K562 (cell line): ENCODE measurements at regions not wholly inside any gene's neighbourhood (a gene's known extent, or its start where the extent isn't known, plus 50 kb on each side); places are given as distances from the start of the nearest gene placed in this dataset.

ENCODE experiments used
- ATAC-seq: fragments of 200-7000 bp; cut with Tn5 transposase; 3 replicates; pipeline ENCODE4 v1.9.1; 2020; ENCODE audit warnings: moderate library complexity
- BruUV-seq: library from RNA; stranded (reverse); fragments of 400-500 nt; replicated peaks from 2 replicates; lab custom pipeline; 2021; lab: Mats Ljungman, UMichigan
- CTCF ChIA-PET: fragments of 300-600 bp; formaldehyde crosslinking; extraction: SDS; loops from one replicate; lab custom pipeline; 2021; ENCODE audit warnings: low intra/inter-chr PET ratio; lab: Yijun Ruan, JAX
- POLR2A ChIA-PET: fragments of 300-600, 350-650 bp; sonication (Branson Sonifier 250); formaldehyde crosslinking; extraction: SDS; loops from one replicate; lab custom pipeline; 2021; ENCODE audit warnings: antibody characterized with exemption, inconsistent platforms; lab: Yijun Ruan, JAX
- DNase-seq, 4 experiments: peaks; one replicate each; pipeline versions ENCODE4 v3.0.0 to v3.0.0-alpha.2; 2011 to 2018; ENCODE audit warnings: low spot score in 3 of 4, mixed read lengths in 3 of 4; ENCODE audit errors: extremely low read depth in 1 of 4
- FAIRE-seq: peaks from 2 replicates; lab custom pipeline; 2011; peaks lifted over from hg19 to GRCh38; lab: Jason Lieb, UNC
- H2AFZ ChIP-seq: 2 replicates; pipeline ENCODE4 v1.6.0; 2011; ENCODE audit warnings: low read depth, low read length, control low read depth, inconsistent platforms
- H3K27ac ChIP-seq: fragments of 200-600 bp; 3 replicates; pipeline ENCODE4 v1.8.0; 2011; ENCODE audit warnings: low read depth, mild to moderate bottlenecking, control low read depth, inconsistent platforms, low read length, moderate library complexity, mixed read lengths; ENCODE audit errors: extremely low read depth
- H3K27me3 ChIP-seq, 2 experiments: fragments of 300-600 bp in 1 of 2; 2 replicates in 1 of 2; 3 replicates in 1 of 2; pipeline versions ENCODE4 v1.6.0 to v1.8.0; 2011; ENCODE audit warnings: inconsistent platforms in 2 of 2, low read length in 2 of 2, mild to moderate bottlenecking in 1 of 2, mixed read lengths in 1 of 2, moderate library complexity in 1 of 2; ENCODE audit not compliant: control insufficient read depth in 2 of 2, insufficient read depth in 2 of 2
- H3K36me3 ChIP-seq: fragments of 300-600 bp; 3 replicates; pipeline ENCODE4 v1.8.0; 2011; ENCODE audit warnings: mild to moderate bottlenecking, low read length, inconsistent platforms; ENCODE audit not compliant: control insufficient read depth, insufficient read depth
- H3K4me1 ChIP-seq, 2 experiments: fragments of 200-600 bp in 1 of 2; replicated peaks in 1 of 2; 2 replicates in 1 of 2; 3 replicates in 1 of 2; pipeline versions ENCODE4 v1.5.1 to v1.8.0; 2011; ENCODE audit warnings: inconsistent platforms in 2 of 2, low read length in 2 of 2, mild to moderate bottlenecking in 1 of 2, mixed read lengths in 1 of 2, moderate library complexity in 1 of 2; ENCODE audit not compliant: control insufficient read depth in 2 of 2, insufficient read depth in 2 of 2
- H3K4me2 ChIP-seq: 2 replicates; pipeline ENCODE4 v1.6.1; 2011; ENCODE audit warnings: low read length, control low read depth, inconsistent platforms, mixed read lengths; ENCODE audit not compliant: insufficient read depth
- H3K4me3 ChIP-seq: fragments of 200-600 bp; sonication (generic), shearing (Covaris generic); 2 replicates; pipeline ENCODE4 v1.5.1; 2016; ENCODE audit warnings: control low read depth, inconsistent platforms
- H3K79me2 ChIP-seq: fragments of 200-600 bp; 3 replicates; pipeline ENCODE4 v1.8.0; 2011; ENCODE audit warnings: low read length, inconsistent platforms; ENCODE audit not compliant: control insufficient read depth, insufficient read depth
- H3K9ac ChIP-seq, 2 experiments: 2 replicates each; pipeline versions ENCODE4 v1.6.0 to v1.6.1; 2011; ENCODE audit warnings: low read depth in 2 of 2, low read length in 2 of 2, control low read depth in 1 of 2, inconsistent platforms in 1 of 2, mild to moderate bottlenecking in 1 of 2, mixed read lengths in 1 of 2; ENCODE audit not compliant: insufficient read depth in 1 of 2
- H3K9me1 ChIP-seq: one replicate; pipeline ENCODE4 v1.6.0; 2011; ENCODE audit warnings: inconsistent platforms, mild to moderate bottlenecking, low read length, moderate library complexity; ENCODE audit not compliant: control insufficient read depth, insufficient read depth
- H3K9me3 ChIP-seq: replicated peaks from 2 replicates; pipeline ENCODE4 v1.5.1; 2011; ENCODE audit warnings: low read depth, low read length, inconsistent platforms; ENCODE audit not compliant: control insufficient read depth, insufficient read depth
- H4K20me1 ChIP-seq: replicated peaks from 2 replicates; pipeline ENCODE4 v1.6.1; 2011; ENCODE audit warnings: low read length, inconsistent platforms, mixed read lengths; ENCODE audit not compliant: control insufficient read depth, insufficient read depth
- E2F8 ChIP-seq: fragments of 450-650 bp; IDR thresholded peaks from 2 replicates; pipeline ENCODE4 v1.7.1; 2018; ENCODE audit warnings: mild to moderate bottlenecking, low read depth; ENCODE audit not compliant: partially characterized antibody
- PTBP1 ChIP-seq: fragments of 200-400 bp; formaldehyde crosslinking; IDR thresholded peaks from 2 replicates; pipeline ENCODE4 v1.6.1; 2017; ENCODE audit warnings: low read depth, low read length
- PTRF ChIP-seq: fragments of 450-650 bp; IDR thresholded peaks from 2 replicates; pipeline ENCODE4 v1.6.1; 2016; ENCODE audit warnings: mild to moderate bottlenecking, missing genetic modification characterization, missing compliant biosample characterization
- ZKSCAN8 ChIP-seq: fragments of 200-800 bp; sonication (Bioruptor generic); IDR thresholded peaks from 2 replicates; pipeline ENCODE4 v1.6.1; 2016; ENCODE audit warnings: missing genetic modification characterization, missing compliant biosample characterization
- ZNF12 ChIP-seq: sonication (generic); formaldehyde crosslinking; IDR thresholded peaks from 2 replicates; pipeline ENCODE4 v1.4.0; 2020; ENCODE audit warnings: mild to moderate bottlenecking, missing genetic modification reagents
- ZNF140 ChIP-seq: fragments of 250-450 bp; sonication (Bioruptor Pico); IDR thresholded peaks from 2 replicates; pipeline ENCODE4 v1.8.0; 2021; ENCODE audit warnings: moderate library complexity, mild to moderate bottlenecking, inconsistent platforms
- ZNF766 ChIP-seq: fragments of 200-800 bp; sonication (Bioruptor generic); conservative IDR thresholded peaks from 2 replicates; pipeline ENCODE4 v1.6.1; 2016; ENCODE audit warnings: missing genetic modification characterization, missing compliant biosample characterization
- WGBS: fragments of 100-300 bp; shearing (Covaris generic); methylation state at CpG from one replicate; pipeline ENCODE4 v1.1.6; 2016; ENCODE audit warnings: low coverage, mixed read lengths; ENCODE audit not compliant: insufficient coverage; ENCODE audit errors: missing lambda C conversion rate; 5-methylcytosine and 5-hydroxymethylcytosine counted together
- in situ Hi-C: fragments of 300-500 bp; cut with MboI; formaldehyde crosslinking; loops from 4 replicates; pipeline ENCODE4 v1.15.0; 2018; ENCODE audit warnings: inconsistent platforms, mixed read lengths
- intact Hi-C: fragments of 100-400 bp; cut with micrococcal nuclease; formaldehyde crosslinking; loops from 2 replicates; pipeline ENCODE4 v1.14.2; 2022
- TF ChIP-seq, protein P1 (sequence below): fragments of 250-450 bp; sonication (Bioruptor Pico); IDR thresholded peaks from 2 replicates; pipeline ENCODE4 v1.4.0; 2020; ENCODE audit warnings: mild to moderate bottlenecking, moderate library complexity
- TF ChIP-seq, protein P2 (sequence below), 3 experiments: fragments of 200-800 bp in 1 of 3; sonication (Bioruptor generic) in 1 of 3; sonication (generic) in 1 of 3; formaldehyde crosslinking in 1 of 3; IDR thresholded peaks; 2 replicates each; pipeline versions ENCODE4 v1.6.1 to v1.8.0; 2016 to 2022; ENCODE audit warnings: mild to moderate bottlenecking in 2 of 3, missing compliant biosample characterization in 2 of 3, missing genetic modification characterization in 2 of 3, missing genetic modification reagents in 1 of 3

DNA sequence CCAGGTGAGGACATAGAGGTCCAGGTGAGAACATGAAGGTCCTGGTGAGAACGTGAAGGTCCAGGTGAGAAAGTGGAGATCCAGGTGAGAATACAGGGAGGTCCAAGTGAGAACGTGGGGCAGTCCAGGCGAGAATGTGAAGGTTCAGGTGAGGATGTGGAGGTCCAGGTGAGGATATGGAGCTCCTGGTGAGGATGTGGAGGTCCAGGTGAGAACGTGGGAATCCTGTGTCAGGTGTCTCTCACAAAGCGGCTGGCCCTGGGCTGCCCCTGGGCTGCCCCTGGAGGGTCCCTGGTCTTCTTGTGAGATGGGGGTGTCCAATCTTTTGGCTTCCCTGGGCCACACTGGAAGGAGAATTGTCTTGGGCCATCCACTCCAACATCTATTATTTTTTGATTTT is 133.4 kb downstream of the MRPL36 start:
- ChIA-PET CTCF (interaction anchor here (0.6 kb wide), 1 partner anchor 309 kb away, joined by 3 read pairs; no protein-coding TSS in a partner anchor), POLR2A (no interaction called here)
- intact Hi-C loops (no loop called here), in situ Hi-C loops (no loop called here)
- Histone ChIP-seq H3K4me3 (no peak overlapping the region), H4K20me1 (peaks cover 28% of the 10 kb centered on the region), H3K9me1 (peaks cover 3% of the 10 kb centered on the region), H3K36me3 (no peaks in the 10 kb centered on the region), H3K27me3 (peaks cover 42 to 69% of the 10 kb centered on the region in 2 experiments), H3K27ac (no peak overlapping the region; the same call in 2 of the 3 replicates), H3K4me1 (peaks cover 0 to 23% of the 10 kb centered on the region in 2 experiments; a peak in 2 of 5 replicates), H3K9ac (no peak overlapping the region), H3K4me2 (no peak overlapping the region), H2AFZ (no peak overlapping the region), H3K9me3 (no peaks in the 10 kb centered on the region), H3K79me2 (no peaks in the 10 kb centered on the region)
- WGBS = 6% methylated on average over 5 of the region's 5 CpGs
- DNase-seq (no peak), FAIRE-seq (peak; percentile 29), ATAC-seq (no peak)
- no peak for TF ChIP-seq ZNF140
- TF ChIP-seq ZNF766 (CRISPR knock-in tag) = no peak
- no peak for TF ChIP-seq ZNF12
- no TSS peak for BruUV-seq

- intact Hi-C loops (no loop called here), in situ Hi-C loops (no loop called here)
- no peak for ATAC-seq
- Histone ChIP-seq H3K4me1 (peaks cover 0 to 24% of the 10 kb centered on the region in 2 experiments; a peak in 2 of 5 replicates), H3K79me2 (no peaks in the 10 kb centered on the region), H3K27me3 (peaks cover 43 to 69% of the 10 kb centered on the region in 2 experiments), H4K20me1 (peaks cover 28% of the 10 kb centered on the region), H2AFZ (no peak overlapping the region), H3K9me3 (no peaks in the 10 kb centered on the region), H3K9me1 (peaks cover 3% of the 10 kb centered on the region), H3K27ac (no peak overlapping the region), H3K36me3 (no peaks in the 10 kb centered on the region), H3K4me3 (no peak overlapping the region), H3K9ac (no peak overlapping the region), H3K4me2 (no peak overlapping the region)
- CTCF ChIA-PET = interaction anchor here (0.6 kb wide), 1 partner anchor 310 kb away, joined by 3 read pairs; no protein-coding TSS in a partner anchor
- BruUV-seq = no TSS peak
- WGBS = 6% methylated on average over 4 of the region's 4 CpGs
- no peak for DNase-seq
- POLR2A ChIA-PET = no interaction called here
- FAIRE-seq = no peak
- TF ChIP-seq PTRF (tag) = no peak
- TF ChIP-seq, protein P1, sequence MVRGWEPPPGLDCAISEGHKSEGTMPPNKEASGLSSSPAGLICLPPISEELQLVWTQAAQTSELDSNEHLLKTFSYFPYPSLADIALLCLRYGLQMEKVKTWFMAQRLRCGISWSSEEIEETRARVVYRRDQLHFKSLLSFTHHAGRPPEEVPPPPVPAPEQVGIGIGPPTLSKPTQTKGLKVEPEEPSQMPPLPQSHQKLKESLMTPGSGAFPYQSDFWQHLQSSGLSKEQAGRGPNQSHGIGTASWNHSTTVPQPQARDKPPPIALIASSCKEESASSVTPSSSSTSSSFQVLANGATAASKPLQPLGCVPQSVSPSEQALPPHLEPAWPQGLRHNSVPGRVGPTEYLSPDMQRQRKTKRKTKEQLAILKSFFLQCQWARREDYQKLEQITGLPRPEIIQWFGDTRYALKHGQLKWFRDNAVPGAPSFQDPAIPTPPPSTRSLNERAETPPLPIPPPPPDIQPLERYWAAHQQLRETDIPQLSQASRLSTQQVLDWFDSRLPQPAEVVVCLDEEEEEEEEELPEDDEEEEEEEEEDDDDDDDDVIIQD (CRISPR knock-in tag) = no peak
- no peak for TF ChIP-seq ZKSCAN8 (CRISPR knock-in tag)
- TF ChIP-seq PTBP1 = no peak
- no peak for TF ChIP-seq E2F8
- TF ChIP-seq, protein P2, sequence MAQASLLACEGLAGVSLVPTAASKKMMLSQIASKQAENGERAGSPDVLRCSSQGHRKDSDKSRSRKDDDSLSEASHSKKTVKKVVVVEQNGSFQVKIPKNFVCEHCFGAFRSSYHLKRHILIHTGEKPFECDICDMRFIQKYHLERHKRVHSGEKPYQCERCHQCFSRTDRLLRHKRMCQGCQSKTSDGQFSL (CRISPR knock-in tag; IDR thresholded peaks at IDR 0.05) = no peak
- TF ChIP-seq, protein P2 (tag; IDR thresholded peaks at IDR 0.05) = no peak
These were observed 133.8 kb downstream of the MRPL36 start for GRCh38 chr5:1665803-1666202.
